GM23338 (cell line): ENCODE measurements at regions not wholly inside any gene's neighbourhood (a gene's known extent, or its start where the extent isn't known, plus 50 kb on each side); places are given as distances from the start of the nearest gene placed in this dataset.

Source experiments
- ATAC-seq: fragments of 200-7000 bp; cut with Tn5 transposase; 3 replicates; pipeline ENCODE4 v1.9.1; 2020
- DNase-seq: peaks from one replicate; pipeline ENCODE4 v3.0.0-alpha.2; 2015; ENCODE audit warnings: low spot score
- H2AFZ ChIP-seq: fragments of 200-600 bp; sonication (generic); 2 replicates; pipeline ENCODE4 v1.8.0; 2016; ENCODE audit warnings: antibody characterized with exemption, mild to moderate bottlenecking, moderate library complexity
- H3F3A ChIP-seq: fragments of 200-600 bp; sonication (generic); replicated peaks from 2 replicates; pipeline ENCODE4 v1.8.0; 2017; ENCODE audit warnings: antibody characterized with exemption, mixed run types, low read depth
- H3K27ac ChIP-seq: fragments of 200-600 bp; sonication (generic); 2 replicates; pipeline ENCODE4 v1.6.1; 2016; ENCODE audit warnings: low read depth
- H3K27me3 ChIP-seq: fragments of 200-600 bp; sonication (generic); 2 replicates; pipeline ENCODE4 v1.8.0; 2016; ENCODE audit warnings: mild to moderate bottlenecking, mixed run types, moderate library complexity; ENCODE audit not compliant: insufficient read depth
- H3K36me3 ChIP-seq: fragments of 200-600 bp; sonication (generic); 2 replicates; pipeline ENCODE4 v1.8.0; 2016; ENCODE audit warnings: mild to moderate bottlenecking; ENCODE audit not compliant: insufficient read depth
- H3K4me1 ChIP-seq: fragments of 200-600 bp; sonication (generic); 2 replicates; pipeline ENCODE4 v1.8.0; 2016; ENCODE audit warnings: mild to moderate bottlenecking, moderate library complexity; ENCODE audit not compliant: insufficient read depth
- H3K4me2 ChIP-seq: fragments of 200-600 bp; sonication (generic); 2 replicates; pipeline ENCODE4 v1.7.1; 2017; ENCODE audit warnings: mixed run types
- H3K4me3 ChIP-seq: fragments of 200-600 bp; sonication (generic); 2 replicates; pipeline ENCODE4 v1.6.1; 2016; ENCODE audit warnings: mixed run types
- H3K79me2 ChIP-seq: fragments of 200-600 bp; sonication (generic); replicated peaks from 2 replicates; pipeline ENCODE4 v1.8.0; 2017; ENCODE audit warnings: mild to moderate bottlenecking; ENCODE audit not compliant: insufficient read depth
- H3K9me2 ChIP-seq: fragments of 200-600 bp; sonication (generic); 2 replicates; pipeline ENCODE4 v1.8.0; 2017; ENCODE audit not compliant: insufficient read depth
- H4K20me1 ChIP-seq: fragments of 200-600 bp; sonication (generic); replicated peaks from 2 replicates; pipeline ENCODE4 v1.8.0; 2017; ENCODE audit warnings: mild to moderate bottlenecking; ENCODE audit not compliant: insufficient read depth
- H3K27ac Mint-ChIP-seq: 2 replicates; pipeline ENCODE4 v1.8.0; 2020; ENCODE audit warnings: inconsistent platforms, mild to moderate bottlenecking, moderate library complexity, mixed read lengths
- H3K27me3 Mint-ChIP-seq: 3 replicates; pipeline ENCODE4 v1.8.0; 2022; ENCODE audit warnings: low read depth, mild to moderate bottlenecking, moderate library complexity, mixed read lengths, inconsistent platforms; ENCODE audit not compliant: insufficient read depth, poor library complexity
- H3K36me3 Mint-ChIP-seq: 3 replicates; pipeline ENCODE4 v1.8.0; 2021; ENCODE audit warnings: low read depth, mild to moderate bottlenecking, inconsistent platforms, moderate library complexity, mixed read lengths
- H3K4me1 Mint-ChIP-seq: 3 replicates; pipeline ENCODE4 v1.8.0; 2020; ENCODE audit warnings: mild to moderate bottlenecking, inconsistent platforms, mixed read lengths
- H3K4me3 Mint-ChIP-seq: 3 replicates; pipeline ENCODE4 v1.8.0; 2021; ENCODE audit warnings: moderate library complexity, mild to moderate bottlenecking, inconsistent platforms, mixed read lengths
- H3K9me3 Mint-ChIP-seq: 3 replicates; pipeline ENCODE4 v1.8.0; 2020; ENCODE audit warnings: moderate library complexity, mild to moderate bottlenecking, inconsistent platforms, mixed read lengths
- CREB1 ChIP-seq: fragments of 250-450 bp; sonication (Bioruptor Pico); IDR thresholded peaks from 2 replicates; pipeline ENCODE4 v1.5.0; 2020; ENCODE audit warnings: low read depth, mild to moderate bottlenecking, moderate library complexity
- JUNB ChIP-seq: IDR thresholded peaks from one replicate; pipeline ENCODE4 v1.6.1; 2016; ENCODE audit warnings: antibody characterized with exemption; ENCODE audit not compliant: unreplicated experiment
- NANOG ChIP-seq: IDR thresholded peaks from 2 replicates; pipeline ENCODE4 v1.6.1; 2016; ENCODE audit warnings: antibody characterized with exemption, borderline replicate concordance
- POLR2AphosphoS5 ChIP-seq: IDR thresholded peaks from 2 replicates; pipeline ENCODE4 v1.6.1; 2016; ENCODE audit warnings: antibody characterized with exemption, low read depth
- ZNF331 ChIP-seq: fragments of 250-450 bp; sonication (Bioruptor Pico); IDR thresholded peaks from 2 replicates; pipeline ENCODE4 v1.5.0; 2020; ENCODE audit warnings: low read depth, mild to moderate bottlenecking, moderate library complexity
- TF ChIP-seq, protein P1 (sequence below): fragments of 250-450 bp; sonication (Bioruptor Pico); IDR thresholded peaks from 2 replicates; pipeline ENCODE4 v1.5.0; 2020; ENCODE audit warnings: mild to moderate bottlenecking, moderate library complexity
- TF ChIP-seq, protein P2 (sequence below): IDR thresholded peaks from one replicate; pipeline ENCODE4 v1.6.1; 2018; ENCODE audit warnings: antibody characterized with exemption; ENCODE audit not compliant: unreplicated experiment

DNA sequence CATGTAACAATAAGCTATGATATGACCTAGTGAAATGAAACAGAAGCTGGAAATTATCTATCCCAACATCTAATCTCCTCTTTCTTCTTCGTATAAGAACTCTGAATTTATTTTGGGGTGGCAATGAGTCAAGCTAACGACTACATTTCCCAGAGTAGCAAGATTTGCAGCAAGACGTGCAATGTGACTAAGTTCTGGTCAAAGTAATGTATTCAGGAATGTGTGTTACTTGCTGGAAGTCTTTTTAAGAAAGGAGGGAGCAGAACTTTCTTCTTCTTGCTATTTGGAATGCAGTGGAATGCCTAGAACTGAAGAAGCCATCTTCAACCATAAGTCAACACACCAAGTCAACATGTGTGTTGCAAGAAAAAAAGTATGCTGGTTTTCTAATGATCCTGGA lies 406.6 kb upstream of the MEF2C start (continued):
- TF ChIP-seq, protein P1, sequence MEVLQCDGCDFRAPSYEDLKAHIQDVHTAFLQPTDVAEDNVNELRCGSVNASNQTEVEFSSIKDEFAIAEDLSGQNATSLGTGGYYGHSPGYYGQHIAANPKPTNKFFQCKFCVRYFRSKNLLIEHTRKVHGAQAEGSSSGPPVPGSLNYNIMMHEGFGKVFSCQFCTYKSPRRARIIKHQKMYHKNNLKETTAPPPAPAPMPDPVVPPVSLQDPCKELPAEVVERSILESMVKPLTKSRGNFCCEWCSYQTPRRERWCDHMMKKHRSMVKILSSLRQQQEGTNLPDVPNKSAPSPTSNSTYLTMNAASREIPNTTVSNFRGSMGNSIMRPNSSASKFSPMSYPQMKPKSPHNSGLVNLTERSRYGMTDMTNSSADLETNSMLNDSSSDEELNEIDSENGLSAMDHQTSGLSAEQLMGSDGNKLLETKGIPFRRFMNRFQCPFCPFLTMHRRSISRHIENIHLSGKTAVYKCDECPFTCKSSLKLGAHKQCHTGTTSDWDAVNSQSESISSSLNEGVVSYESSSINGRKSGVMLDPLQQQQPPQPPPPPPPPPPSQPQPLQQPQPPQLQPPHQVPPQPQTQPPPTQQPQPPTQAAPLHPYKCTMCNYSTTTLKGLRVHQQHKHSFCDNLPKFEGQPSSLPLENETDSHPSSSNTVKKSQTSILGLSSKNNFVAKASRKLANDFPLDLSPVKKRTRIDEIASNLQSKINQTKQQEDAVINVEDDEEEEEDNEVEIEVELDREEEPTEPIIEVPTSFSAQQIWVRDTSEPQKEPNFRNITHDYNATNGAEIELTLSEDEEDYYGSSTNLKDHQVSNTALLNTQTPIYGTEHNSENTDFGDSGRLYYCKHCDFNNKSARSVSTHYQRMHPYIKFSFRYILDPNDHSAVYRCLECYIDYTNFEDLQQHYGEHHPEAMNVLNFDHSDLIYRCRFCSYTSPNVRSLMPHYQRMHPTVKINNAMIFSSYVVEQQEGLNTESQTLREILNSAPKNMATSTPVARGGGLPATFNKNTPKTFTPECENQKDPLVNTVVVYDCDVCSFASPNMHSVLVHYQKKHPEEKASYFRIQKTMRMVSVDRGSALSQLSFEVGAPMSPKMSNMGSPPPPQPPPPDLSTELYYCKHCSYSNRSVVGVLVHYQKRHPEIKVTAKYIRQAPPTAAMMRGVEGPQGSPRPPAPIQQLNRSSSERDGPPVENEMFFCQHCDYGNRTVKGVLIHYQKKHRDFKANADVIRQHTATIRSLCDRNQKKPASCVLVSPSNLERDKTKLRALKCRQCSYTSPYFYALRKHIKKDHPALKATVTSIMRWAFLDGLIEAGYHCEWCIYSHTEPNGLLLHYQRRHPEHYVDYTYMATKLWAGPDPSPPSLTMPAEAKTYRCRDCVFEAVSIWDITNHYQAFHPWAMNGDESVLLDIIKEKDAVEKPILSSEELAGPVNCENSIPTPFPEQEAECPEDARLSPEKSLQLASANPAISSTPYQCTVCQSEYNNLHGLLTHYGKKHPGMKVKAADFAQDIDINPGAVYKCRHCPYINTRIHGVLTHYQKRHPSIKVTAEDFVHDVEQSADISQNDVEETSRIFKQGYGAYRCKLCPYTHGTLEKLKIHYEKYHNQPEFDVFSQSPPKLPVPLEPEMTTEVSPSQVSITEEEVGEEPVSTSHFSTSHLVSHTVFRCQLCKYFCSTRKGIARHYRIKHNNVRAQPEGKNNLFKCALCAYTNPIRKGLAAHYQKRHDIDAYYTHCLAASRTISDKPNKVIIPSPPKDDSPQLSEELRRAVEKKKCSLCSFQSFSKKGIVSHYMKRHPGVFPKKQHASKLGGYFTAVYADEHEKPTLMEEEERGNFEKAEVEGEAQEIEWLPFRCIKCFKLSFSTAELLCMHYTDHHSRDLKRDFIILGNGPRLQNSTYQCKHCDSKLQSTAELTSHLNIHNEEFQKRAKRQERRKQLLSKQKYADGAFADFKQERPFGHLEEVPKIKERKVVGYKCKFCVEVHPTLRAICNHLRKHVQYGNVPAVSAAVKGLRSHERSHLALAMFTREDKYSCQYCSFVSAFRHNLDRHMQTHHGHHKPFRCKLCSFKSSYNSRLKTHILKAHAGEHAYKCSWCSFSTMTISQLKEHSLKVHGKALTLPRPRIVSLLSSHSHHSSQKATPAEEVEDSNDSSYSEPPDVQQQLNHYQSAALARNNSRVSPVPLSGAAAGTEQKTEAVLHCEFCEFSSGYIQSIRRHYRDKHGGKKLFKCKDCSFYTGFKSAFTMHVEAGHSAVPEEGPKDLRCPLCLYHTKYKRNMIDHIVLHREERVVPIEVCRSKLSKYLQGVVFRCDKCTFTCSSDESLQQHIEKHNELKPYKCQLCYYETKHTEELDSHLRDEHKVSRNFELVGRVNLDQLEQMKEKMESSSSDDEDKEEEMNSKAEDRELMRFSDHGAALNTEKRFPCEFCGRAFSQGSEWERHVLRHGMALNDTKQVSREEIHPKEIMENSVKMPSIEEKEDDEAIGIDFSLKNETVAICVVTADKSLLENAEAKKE (CRISPR knock-in tag): no peak
- TF ChIP-seq CREB1 (CRISPR knock-in tag) (no peak), NANOG (no peak)
- TF ChIP-seq, protein P2, sequence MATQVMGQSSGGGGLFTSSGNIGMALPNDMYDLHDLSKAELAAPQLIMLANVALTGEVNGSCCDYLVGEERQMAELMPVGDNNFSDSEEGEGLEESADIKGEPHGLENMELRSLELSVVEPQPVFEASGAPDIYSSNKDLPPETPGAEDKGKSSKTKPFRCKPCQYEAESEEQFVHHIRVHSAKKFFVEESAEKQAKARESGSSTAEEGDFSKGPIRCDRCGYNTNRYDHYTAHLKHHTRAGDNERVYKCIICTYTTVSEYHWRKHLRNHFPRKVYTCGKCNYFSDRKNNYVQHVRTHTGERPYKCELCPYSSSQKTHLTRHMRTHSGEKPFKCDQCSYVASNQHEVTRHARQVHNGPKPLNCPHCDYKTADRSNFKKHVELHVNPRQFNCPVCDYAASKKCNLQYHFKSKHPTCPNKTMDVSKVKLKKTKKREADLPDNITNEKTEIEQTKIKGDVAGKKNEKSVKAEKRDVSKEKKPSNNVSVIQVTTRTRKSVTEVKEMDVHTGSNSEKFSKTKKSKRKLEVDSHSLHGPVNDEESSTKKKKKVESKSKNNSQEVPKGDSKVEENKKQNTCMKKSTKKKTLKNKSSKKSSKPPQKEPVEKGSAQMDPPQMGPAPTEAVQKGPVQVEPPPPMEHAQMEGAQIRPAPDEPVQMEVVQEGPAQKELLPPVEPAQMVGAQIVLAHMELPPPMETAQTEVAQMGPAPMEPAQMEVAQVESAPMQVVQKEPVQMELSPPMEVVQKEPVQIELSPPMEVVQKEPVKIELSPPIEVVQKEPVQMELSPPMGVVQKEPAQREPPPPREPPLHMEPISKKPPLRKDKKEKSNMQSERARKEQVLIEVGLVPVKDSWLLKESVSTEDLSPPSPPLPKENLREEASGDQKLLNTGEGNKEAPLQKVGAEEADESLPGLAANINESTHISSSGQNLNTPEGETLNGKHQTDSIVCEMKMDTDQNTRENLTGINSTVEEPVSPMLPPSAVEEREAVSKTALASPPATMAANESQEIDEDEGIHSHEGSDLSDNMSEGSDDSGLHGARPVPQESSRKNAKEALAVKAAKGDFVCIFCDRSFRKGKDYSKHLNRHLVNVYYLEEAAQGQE: no peak

DNA sequence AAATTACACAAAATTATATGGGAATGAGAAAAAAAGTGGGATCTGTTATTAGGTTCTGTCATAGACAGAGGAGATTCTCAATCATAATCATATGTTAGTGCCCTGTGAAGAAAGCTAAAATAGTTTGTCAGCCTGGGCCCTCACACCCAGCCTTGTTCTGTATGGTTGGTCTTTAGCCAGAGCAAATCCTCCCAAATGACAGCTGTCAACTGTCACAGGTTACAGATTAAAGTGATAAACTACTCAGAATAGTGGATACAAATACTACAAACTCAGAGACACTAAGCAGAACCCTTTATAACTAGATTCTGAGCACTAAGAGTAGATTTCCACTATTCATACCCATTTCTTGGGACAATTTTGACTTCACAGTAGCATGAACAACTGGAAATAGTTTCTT lies 405.0 kb upstream of the MEF2C start:
- H3K27ac ChIP-seq: no peak overlapping the region
- H4K20me1 ChIP-seq: no peaks in the 10 kb centered on the region
- H3K4me2 ChIP-seq: no peak overlapping the region
- no peaks in the 10 kb centered on the region for H3K36me3 ChIP-seq
- no peak for ATAC-seq
- H3K27me3 ChIP-seq: no peaks in the 10 kb centered on the region
- Mint-ChIP-seq H3K36me3 (no peaks in the 10 kb centered on the region), H3K27ac (no peak overlapping the region), H3K27me3 (no peaks in the 10 kb centered on the region), H3K9me3 (no peaks in the 10 kb centered on the region), H3K4me3 (no peak overlapping the region), H3K4me1 (peaks cover 6% of the 10 kb centered on the region)
- H3F3A ChIP-seq: no peaks in the 10 kb centered on the region
- no peaks in the 10 kb centered on the region for H3K9me2 ChIP-seq
- no peaks in the 10 kb centered on the region for H3K79me2 ChIP-seq
- H3K4me3 ChIP-seq: no peak overlapping the region
- DNase-seq: no peak
- H3K4me1 ChIP-seq: no peaks in the 10 kb centered on the region
- H2AFZ ChIP-seq: no peak overlapping the region
- TF ChIP-seq, protein P1 (CRISPR knock-in tag): no peak
- no peak for TF ChIP-seq JUNB
- no peak for TF ChIP-seq CREB1 (CRISPR knock-in tag)
- TF ChIP-seq POLR2AphosphoS5: no peak
- TF ChIP-seq ZNF331 (CRISPR knock-in tag): no peak
